22Rv1 (cell line): ENCODE measurements at regions not wholly inside any gene's neighbourhood (a gene's known extent, or its start where the extent isn't known, plus 50 kb on each side); places are given as distances from the start of the nearest gene placed in this dataset.

Source experiments
- CTCF ChIP-seq: fragments of 450-650 bp; IDR thresholded peaks from 2 replicates; pipeline ENCODE4 v1.5.1; 2017; ENCODE audit warnings: mild to moderate bottlenecking
- ZFX ChIP-seq: fragments of 450-650 bp; IDR thresholded peaks from 2 replicates; pipeline ENCODE4 v1.6.1; 2017; ENCODE audit warnings: antibody characterized with exemption, borderline replicate concordance

- TF ChIP-seq CTCF (no peak), ZFX (no peak)
These were observed 428.3 kb downstream of the MBD2 start for GRCh38 chr18:53796040-53796729.
